Urothelium cell line (cell line): ENCODE measurements at regions not wholly inside any gene's neighbourhood (a gene's known extent, or its start where the extent isn't known, plus 50 kb on each side); places are given as distances from the start of the nearest gene placed in this dataset.
"Not testable (repeated sequence)": the region's sequence is repeated elsewhere in the genome, so short reads cannot be mapped to it uniquely, and the experiment has no call there.

ENCODE experiments used
- DNase-seq: peaks from one replicate; pipeline ENCODE4 v3.0.0; 2011; ENCODE audit warnings: low spot score, mixed read lengths
- FAIRE-seq: peaks from 2 replicates; lab custom pipeline; 2011; peaks lifted over from hg19 to GRCh38; lab: Jason Lieb, UNC

- FAIRE-seq: peak; percentile 66
- no peak for DNase-seq
Measured at GRCh38 chr10:42984035-42984610, 92.7 kb upstream of the RET start.

GRCh38 chr10:42984761-42985325 is 92.0 kb upstream of the RET start:
- no peak for DNase-seq

GRCh38 chr10:42985436-42986316 is 91.2 kb upstream of the RET start:
- no peak for DNase-seq
- FAIRE-seq: no peak

More at GRCh38 chr10:42984761-42985325, 92.0 kb upstream of the RET start:
- peak; percentile 13 for FAIRE-seq

DNA sequence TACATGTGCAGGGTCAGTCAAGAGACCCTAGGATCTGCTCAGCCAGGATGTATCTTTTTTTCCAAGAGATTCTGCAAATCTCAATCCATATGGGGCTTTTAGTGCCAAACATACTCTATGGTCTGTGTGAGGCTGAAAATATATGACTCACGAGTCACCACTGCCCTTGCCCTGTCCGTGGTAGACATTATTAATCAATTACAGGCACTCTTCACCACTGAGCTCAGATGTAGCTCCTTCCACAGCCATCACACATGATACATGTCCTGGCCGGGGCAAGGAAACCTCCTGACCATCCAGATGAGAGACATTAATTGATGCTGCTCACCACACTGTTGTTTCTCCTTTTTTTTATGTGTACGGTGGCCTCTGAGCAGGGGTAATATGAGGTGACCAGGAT is 90.2 kb upstream of the RET start:
- FAIRE-seq: no peak
- no peak for DNase-seq

- FAIRE-seq: no peak
- DNase-seq: no peak
Measured at GRCh38 chr10:42987121-42987541, 89.7 kb upstream of the RET start.

GRCh38 chr10:42987575-42987974 is 89.3 kb upstream of the RET start:
- FAIRE-seq: no peak
- DNase-seq: no peak

- DNase-seq (no peak), FAIRE-seq (no peak)
Measured at GRCh38 chr10:42988069-42988468, 88.8 kb upstream of the RET start.

- FAIRE-seq (no peak), DNase-seq (no peak)
Measured at GRCh38 chr10:42988517-42989395, 88.1 kb upstream of the RET start.

GRCh38 chr10:42989481-42989921 is 87.4 kb upstream of the RET start:
- FAIRE-seq (no peak), DNase-seq (no peak)

- DNase-seq (no peak), FAIRE-seq (no peak)
Measured at GRCh38 chr10:42990016-42990720, 86.7 kb upstream of the RET start.

DNA sequence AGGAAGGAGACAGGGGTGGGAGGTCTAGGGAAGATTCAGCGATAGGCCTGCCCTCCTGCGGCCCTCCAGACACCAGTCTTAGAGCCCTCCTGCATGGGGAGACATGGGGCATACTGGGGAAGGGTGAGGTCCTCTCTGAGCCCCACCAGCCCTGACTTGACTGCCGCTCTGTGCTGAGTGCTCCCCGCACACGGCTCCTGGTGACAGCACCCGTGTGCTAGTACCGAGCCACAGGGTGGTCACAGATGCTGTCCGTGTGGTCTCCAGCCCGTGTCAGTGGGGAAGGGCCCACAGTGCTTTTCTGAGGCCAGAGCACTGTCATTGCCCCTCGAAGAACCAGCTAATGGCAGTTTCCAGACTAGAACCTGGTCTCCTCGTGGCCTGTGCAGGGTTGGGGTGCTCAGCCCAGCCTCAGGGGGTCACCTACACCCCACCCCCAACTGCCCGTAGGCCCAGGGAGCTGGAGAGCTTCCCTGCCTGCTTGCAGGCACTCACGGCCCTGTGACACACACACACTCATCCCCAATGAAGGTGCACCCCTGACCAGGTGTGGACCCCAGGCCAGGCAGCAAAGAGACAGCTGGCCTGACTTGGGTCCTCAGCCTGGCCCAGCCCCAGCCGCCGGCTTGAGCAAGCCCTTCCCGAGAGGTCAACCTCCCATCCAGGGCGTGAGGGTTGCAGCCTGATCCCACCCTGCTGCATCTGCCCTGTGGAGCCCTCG is 86.0 kb upstream of the RET start:
- FAIRE-seq (peak; percentile 65), DNase-seq (no peak)

DNA sequence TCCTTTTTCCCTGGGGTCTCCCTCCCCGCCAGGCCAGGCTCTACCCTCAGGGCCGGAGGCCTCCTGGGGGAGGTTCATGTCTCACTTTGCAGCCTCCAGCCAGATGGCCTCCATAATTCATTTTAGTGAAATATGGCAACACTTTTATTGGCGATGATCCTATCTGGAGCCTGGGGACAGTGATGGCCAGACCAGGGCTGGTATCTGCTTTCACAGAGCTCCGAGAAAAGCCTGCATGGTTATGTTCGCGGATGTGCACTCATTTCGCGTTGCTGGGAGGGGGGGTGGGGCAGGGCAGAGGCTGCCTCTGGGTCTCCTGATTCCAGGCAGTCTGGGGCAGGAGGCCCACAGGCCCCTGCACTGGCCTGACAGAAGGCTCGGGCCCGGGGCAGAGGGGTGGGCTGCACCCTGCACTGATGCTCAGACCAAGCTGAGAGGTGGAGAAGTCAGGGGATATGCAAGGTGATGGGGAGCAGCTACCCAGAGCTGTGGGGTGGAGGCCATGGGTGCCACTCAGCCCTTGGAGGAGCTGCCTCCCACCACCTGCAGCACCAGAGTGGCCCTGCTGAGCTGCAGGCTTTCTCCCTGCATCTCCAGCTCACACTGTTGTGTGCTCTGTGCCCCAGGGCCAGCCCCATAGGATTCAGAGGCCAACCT is 85.3 kb upstream of the RET start:
- FAIRE-seq (no peak), DNase-seq (no peak)

DNA sequence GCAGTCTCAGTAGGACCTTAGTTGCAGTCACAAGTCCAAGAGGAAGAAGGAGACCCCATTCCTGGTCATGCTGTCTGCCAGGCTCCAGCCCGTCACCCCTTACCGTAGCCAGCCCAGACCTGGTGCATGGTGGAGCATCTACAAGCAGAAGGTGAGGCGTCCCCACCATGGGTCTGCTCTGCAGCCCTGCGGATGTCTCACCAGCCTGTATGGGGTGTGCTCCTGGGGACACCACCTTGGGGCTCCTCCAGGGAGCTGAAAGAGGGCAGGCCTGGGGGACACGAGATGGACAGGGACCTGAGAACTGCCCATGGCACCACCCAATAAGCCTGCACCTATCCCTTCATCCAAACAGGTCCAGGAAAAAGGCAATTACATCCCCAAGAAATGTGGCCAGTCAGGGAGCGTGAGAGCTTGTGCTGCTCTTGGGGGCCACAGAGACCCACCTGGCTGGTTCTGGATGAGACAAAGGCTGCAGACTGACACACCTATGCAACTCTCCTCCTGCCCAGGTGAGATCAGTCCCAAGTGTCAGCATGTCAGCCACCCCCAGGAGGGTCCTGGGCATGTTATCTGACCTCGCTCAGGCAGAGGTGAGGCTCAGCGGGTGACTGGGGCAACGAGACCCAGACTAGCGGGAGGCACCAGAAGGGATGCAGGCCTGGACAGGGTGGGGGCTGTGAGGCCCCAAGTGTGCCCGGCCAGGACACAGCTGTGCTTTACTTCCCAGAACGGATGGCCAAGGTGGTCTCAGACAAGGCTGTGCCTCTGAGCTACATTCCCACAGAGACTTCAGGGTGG is 84.5 kb upstream of the RET start:
- FAIRE-seq (peak; percentile 13), DNase-seq (no peak)

DNA sequence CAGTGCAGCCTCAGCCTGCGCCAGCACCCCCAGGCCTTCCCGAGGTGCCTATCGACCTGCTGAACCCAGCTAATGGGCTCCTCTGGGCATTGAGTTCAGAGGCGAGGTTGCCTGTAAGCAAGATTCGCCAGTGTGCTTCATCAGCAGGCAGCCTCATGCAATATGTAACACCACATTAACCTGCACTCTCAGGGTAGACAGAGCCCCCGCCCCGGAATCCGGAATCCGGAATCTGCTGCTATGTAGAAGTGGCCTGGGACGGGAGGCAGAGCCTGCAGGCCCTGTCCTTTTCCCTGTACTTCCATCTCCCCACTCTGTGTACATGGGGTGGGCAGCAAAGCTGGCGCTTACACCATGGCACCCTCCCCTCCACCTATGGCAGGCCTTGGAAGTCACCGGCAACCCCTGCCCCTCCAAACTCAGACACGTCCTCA is 83.9 kb upstream of the RET start:
- FAIRE-seq: peak; percentile 48
- no peak for DNase-seq

DNA sequence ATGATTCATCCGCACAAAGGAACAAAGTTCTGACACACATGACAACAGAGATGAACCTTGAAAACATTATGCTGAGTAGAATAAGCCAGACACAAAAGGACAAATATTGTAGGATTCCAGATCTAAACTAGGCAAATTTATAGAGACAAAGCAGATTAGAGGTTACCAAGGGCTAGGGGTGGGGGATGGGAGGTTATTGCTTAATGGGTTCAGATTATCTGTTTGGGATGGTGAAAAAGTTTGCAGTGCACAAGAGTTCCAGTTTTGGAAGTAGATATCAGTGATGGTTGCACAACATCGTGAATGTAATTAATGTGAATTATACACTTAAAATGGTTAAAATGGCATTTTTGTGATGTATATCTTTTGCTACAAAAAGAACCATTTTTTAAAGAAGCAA is 82.0 kb upstream of the RET start:
- FAIRE-seq: peak; percentile 56
- DNase-seq: not testable (repeated sequence)

- no peak for DNase-seq
- peak; percentile 27 for FAIRE-seq
Measured at GRCh38 chr10:42995537-42995936, 81.3 kb upstream of the RET start.

DNA sequence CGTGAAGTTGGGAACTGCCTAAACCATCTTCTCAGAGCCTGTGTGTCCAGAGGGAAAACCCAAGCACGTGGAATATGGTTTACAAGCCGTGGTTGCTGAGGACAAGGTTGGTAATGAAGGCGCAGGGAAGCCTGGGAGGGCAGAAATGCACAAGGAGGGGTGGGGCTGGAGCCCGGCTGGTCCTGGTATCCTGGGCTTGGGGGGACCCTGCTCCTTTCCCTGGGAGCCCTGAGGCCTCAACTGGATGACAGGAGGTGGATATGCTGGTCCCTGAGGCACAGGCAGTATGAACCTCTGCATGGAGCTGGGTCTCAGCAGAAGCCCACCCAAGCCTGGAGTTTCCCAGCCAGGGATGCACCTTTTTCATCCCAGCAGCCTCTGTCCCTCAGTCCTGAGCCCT is 80.3 kb upstream of the RET start:
- no peak for FAIRE-seq

DNA sequence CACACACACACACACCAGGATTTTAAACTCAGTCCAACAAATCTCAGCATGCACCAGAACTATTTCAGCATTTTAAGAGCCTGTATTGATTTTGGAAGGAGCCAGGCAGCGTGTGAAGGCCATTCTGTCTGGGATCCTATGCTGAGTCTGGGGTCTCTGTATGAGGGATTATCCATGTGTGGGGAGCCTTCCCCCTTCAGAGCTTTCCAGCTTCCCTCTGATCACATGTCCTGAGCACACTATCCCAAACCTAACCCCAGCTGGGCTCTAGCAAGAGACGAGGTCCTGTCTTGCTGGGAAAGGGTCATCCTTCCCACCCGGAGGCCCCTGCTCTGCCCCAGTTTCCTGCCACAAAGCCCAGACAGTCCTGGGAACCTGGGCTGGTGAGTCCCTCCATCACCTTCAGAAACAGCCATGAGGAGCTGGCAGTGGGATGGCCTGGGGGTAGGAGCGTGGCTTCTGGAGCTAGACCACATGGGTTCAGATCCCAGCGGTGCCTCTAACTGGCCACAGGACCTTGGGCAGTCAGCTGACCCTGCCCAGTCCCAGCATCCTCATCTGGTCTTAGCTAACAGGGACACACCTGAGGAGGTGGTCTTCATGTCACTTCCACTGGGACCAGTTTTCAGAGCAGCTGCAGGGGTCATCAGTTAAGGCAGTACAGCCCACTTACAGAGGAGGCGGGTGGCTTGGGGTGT is 79.6 kb upstream of the RET start:
- DNase-seq (no peak), FAIRE-seq (no peak)

More for the DNA sequence above, 80.3 kb upstream of the RET start:
- no peak for DNase-seq
